OCI-LY3 (cell line): ENCODE measurements at regions not wholly inside any gene's neighbourhood (a gene's known extent, or its start where the extent isn't known, plus 50 kb on each side); places are given as distances from the start of the nearest gene placed in this dataset.

Experiments used
- H2AFZ ChIP-seq: fragments of 200-600, 300-600 bp; shearing (Covaris generic); 2 replicates; pipeline ENCODE4 v1.6.0; 2014; ENCODE audit warnings: antibody characterized with exemption, low read depth, low read length
- H3K27ac ChIP-seq: fragments of 200-600, 300-600 bp; sonication (generic); 2 replicates; pipeline ENCODE4 v1.5.1; 2014; ENCODE audit warnings: mild to moderate bottlenecking, low read length, moderate library complexity, mixed read lengths
- H3K27me3 ChIP-seq: fragments of 200-600, 300-600 bp; sonication (generic); 2 replicates; pipeline ENCODE4 v1.6.1; 2014; ENCODE audit warnings: low read depth, low read length, mixed read lengths
- H3K36me3 ChIP-seq: fragments of 200-600, 300-600 bp; sonication (generic); replicated peaks from 2 replicates; pipeline ENCODE3; 2014; ENCODE audit warnings: low read depth, low read length, mixed read lengths
- H3K4me1 ChIP-seq: fragments of 300-600, 200-600 bp; sonication (generic); 2 replicates; pipeline ENCODE4 v1.6.1; 2014; ENCODE audit warnings: low read length, mixed read lengths
- H3K4me2 ChIP-seq: fragments of 200-600, 300-600 bp; sonication (generic); 2 replicates; pipeline ENCODE4 v1.6.1; 2014; ENCODE audit warnings: low read length, mixed read lengths
- H3K4me3 ChIP-seq: fragments of 300-600, 200-600 bp; sonication (generic); 2 replicates; pipeline ENCODE4 v1.5.1; 2014; ENCODE audit warnings: antibody characterized with exemption, mild to moderate bottlenecking, low read length, moderate library complexity
- H3K79me2 ChIP-seq: fragments of 300-600, 200-600 bp; shearing (Covaris generic); 2 replicates; pipeline ENCODE4 v1.6.1; 2014; ENCODE audit warnings: mild to moderate bottlenecking, low read length, mixed read lengths
- H3K9ac ChIP-seq: fragments of 300-600, 200-600 bp; shearing (Covaris generic); 2 replicates; pipeline ENCODE4 v1.6.0; 2014; ENCODE audit warnings: mild to moderate bottlenecking, low read length, moderate library complexity
- H3K9me3 ChIP-seq: fragments of 200-600, 300-600 bp; shearing (Covaris generic); 2 replicates; pipeline ENCODE4 v1.6.1; 2014; ENCODE audit warnings: low read length, mixed read lengths; ENCODE audit not compliant: insufficient read depth
- H4K20me1 ChIP-seq: fragments of 200-600, 300-600 bp; sonication (generic); 2 replicates; pipeline ENCODE4 v1.6.1; 2016; ENCODE audit warnings: low read length, mixed read lengths; ENCODE audit not compliant: insufficient read depth
- CTCF ChIP-seq: fragments of 200-600, 300-600 bp; sonication (generic); IDR thresholded peaks from 2 replicates; pipeline ENCODE4 v1.5.1; 2014; ENCODE audit warnings: antibody characterized with exemption, low read length, low read depth
- EZH2phosphoT487 ChIP-seq: fragments of 200-600 bp; shearing (Covaris generic); IDR thresholded peaks from 2 replicates; pipeline ENCODE4 v1.6.1; 2018; ENCODE audit warnings: antibody characterized with exemption, mixed run types, low read depth

GRCh38 chr4:179750374-179750773, 2308.1 kb upstream of the AGA start:
- H4K20me1 ChIP-seq: no peaks in the 10 kb centered on the region
- TF ChIP-seq CTCF (no peak), EZH2phosphoT487 (no peak)

GRCh38 chr4:179751669-179752068, 2309.4 kb upstream of the AGA start:
- no peaks in the 10 kb centered on the region for H3K4me1 ChIP-seq
- H3K27me3 ChIP-seq: no peaks in the 10 kb centered on the region
- no peak overlapping the region for H3K9ac ChIP-seq
- no peak overlapping the region for H3K27ac ChIP-seq
- no peaks in the 10 kb centered on the region for H3K36me3 ChIP-seq
- H4K20me1 ChIP-seq: no peaks in the 10 kb centered on the region
- no peak overlapping the region for H2AFZ ChIP-seq
- no peak overlapping the region for H3K4me3 ChIP-seq
- H3K4me2 ChIP-seq: no peak overlapping the region
- H3K9me3 ChIP-seq: no peaks in the 10 kb centered on the region
- no peak for TF ChIP-seq CTCF
- TF ChIP-seq EZH2phosphoT487: no peak
- no peaks in the 10 kb centered on the region for H3K79me2 ChIP-seq

More at GRCh38 chr4:179750374-179750773, 2308.1 kb upstream of the AGA start:
- H3K27ac ChIP-seq: no peak overlapping the region
- H3K9me3 ChIP-seq: no peaks in the 10 kb centered on the region
- H3K27me3 ChIP-seq: no peaks in the 10 kb centered on the region
- H3K4me2 ChIP-seq: no peak overlapping the region
- H3K4me1 ChIP-seq: no peaks in the 10 kb centered on the region
- no peak overlapping the region for H3K9ac ChIP-seq
- no peak overlapping the region for H3K4me3 ChIP-seq
- no peaks in the 10 kb centered on the region for H3K36me3 ChIP-seq
- H3K79me2 ChIP-seq: no peaks in the 10 kb centered on the region
- H2AFZ ChIP-seq: no peak overlapping the region

DNA sequence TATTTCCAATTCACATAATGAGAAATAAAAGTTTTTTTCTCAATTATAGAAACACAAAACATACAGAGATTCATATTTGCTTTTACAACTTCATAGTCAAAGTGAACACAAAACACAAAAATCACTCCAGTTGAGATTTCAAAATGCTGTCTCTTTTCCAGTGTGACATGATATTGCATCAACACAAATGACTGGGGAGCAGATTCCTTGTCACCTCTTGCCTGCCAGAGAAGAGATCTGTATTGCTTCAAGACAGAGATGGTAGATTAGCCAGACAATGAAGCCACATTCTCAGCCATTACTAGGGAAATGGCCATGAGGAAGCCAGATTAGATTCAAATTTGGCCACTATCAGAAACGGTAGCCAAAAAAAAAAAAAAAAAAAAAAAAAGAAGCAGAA, 2313.1 kb upstream of the AGA start:
- no peak overlapping the region for H3K4me2 ChIP-seq
- no peaks in the 10 kb centered on the region for H3K36me3 ChIP-seq
- no peak overlapping the region for H3K4me3 ChIP-seq
- no peaks in the 10 kb centered on the region for H3K4me1 ChIP-seq
- TF ChIP-seq CTCF (no peak), EZH2phosphoT487 (no peak)
- no peaks in the 10 kb centered on the region for H4K20me1 ChIP-seq
- no peaks in the 10 kb centered on the region for H3K9me3 ChIP-seq
- H3K27ac ChIP-seq: no peak overlapping the region
- no peaks in the 10 kb centered on the region for H3K27me3 ChIP-seq
- H2AFZ ChIP-seq: no peak overlapping the region; the same call in 1 of the 2 replicates
- H3K79me2 ChIP-seq: no peaks in the 10 kb centered on the region
- H3K9ac ChIP-seq: no peak overlapping the region

- H3K27me3 ChIP-seq: no peaks in the 10 kb centered on the region
- no peaks in the 10 kb centered on the region for H3K36me3 ChIP-seq
- H2AFZ ChIP-seq: no peak overlapping the region
- H3K9me3 ChIP-seq: 0 out of 2 replicates have a peak, but pooled peaks cover 8% of the 10 kb centered on the region
- no peak for TF ChIP-seq EZH2phosphoT487
- TF ChIP-seq CTCF: no peak
- H3K4me3 ChIP-seq: no peak overlapping the region
- H3K27ac ChIP-seq: no peak overlapping the region
- no peaks in the 10 kb centered on the region for H3K79me2 ChIP-seq
- peaks cover 1% of the 10 kb centered on the region; the same call in 1 of the 2 replicates for H3K4me1 ChIP-seq
- no peak overlapping the region for H3K4me2 ChIP-seq
- no peak overlapping the region for H3K9ac ChIP-seq
- no peaks in the 10 kb centered on the region for H4K20me1 ChIP-seq
Observed at GRCh38 chr4:179757641-179758040, 2315.4 kb upstream of the AGA start.
